K562 (cell line): ENCODE measurements at regions not wholly inside any gene's neighbourhood (a gene's known extent, or its start where the extent isn't known, plus 50 kb on each side); places are given as distances from the start of the nearest gene placed in this dataset.

ENCODE experiments used
- HMG20B ChIP-seq: fragments of 250-450 bp; sonication (Bioruptor Pico); IDR thresholded peaks from 2 replicates; pipeline ENCODE4 v1.5.0; 2021; ENCODE audit warnings: mild to moderate bottlenecking
- MAFG ChIP-seq: fragments of 450-650 bp; conservative IDR thresholded peaks from 2 replicates; pipeline ENCODE4 v1.6.1; 2016; ENCODE audit warnings: missing genetic modification characterization, missing compliant biosample characterization
- ZFPM2 ChIP-seq: fragments of 250-450 bp; sonication (Bioruptor Pico); IDR thresholded peaks from 2 replicates; pipeline ENCODE4 v1.5.1; 2022; ENCODE audit warnings: mild to moderate bottlenecking
- ZNF318 ChIP-seq, 2 experiments: fragments of 450-650 bp; IDR thresholded peaks; 2 replicates each; pipeline ENCODE4 v1.6.1; 2016; ENCODE audit warnings: mild to moderate bottlenecking in 2 of 2, borderline replicate concordance in 1 of 2, low read depth in 1 of 2, moderate library complexity in 1 of 2
- ZNF436 ChIP-seq: fragments of 250-450, 450-650 bp; sonication (Bioruptor Pico); formaldehyde crosslinking; IDR thresholded peaks from 2 replicates; pipeline ENCODE4 v1.7.0; 2020; ENCODE audit warnings: mild to moderate bottlenecking
- ZNF830 ChIP-seq: fragments of 250-450 bp; sonication (Bioruptor Pico); IDR thresholded peaks from 2 replicates; pipeline ENCODE4 v1.5.0; 2021; ENCODE audit warnings: mild to moderate bottlenecking
- ZZZ3 ChIP-seq: fragments of 450-650 bp; IDR thresholded peaks from 2 replicates; pipeline ENCODE4 v1.6.1; 2016; ENCODE audit warnings: antibody characterized with exemption, mild to moderate bottlenecking, moderate library complexity
- TF ChIP-seq, protein P1 (sequence below): fragments of 450-650 bp; formaldehyde crosslinking; IDR thresholded peaks from 2 replicates; pipeline ENCODE4 v1.4.0; 2020; ENCODE audit warnings: mild to moderate bottlenecking, moderate library complexity
- TF ChIP-seq, protein P2 (sequence below): fragments of 150-350 bp; IDR thresholded peaks from 2 replicates; pipeline ENCODE4 v1.6.1; 2014; ENCODE audit warnings: low read depth, mild to moderate bottlenecking, low read length, borderline replicate concordance

GRCh38 chr4:10181745-10182445, 65.3 kb upstream of the WDR1 start (continued):
- TF ChIP-seq, protein P1, sequence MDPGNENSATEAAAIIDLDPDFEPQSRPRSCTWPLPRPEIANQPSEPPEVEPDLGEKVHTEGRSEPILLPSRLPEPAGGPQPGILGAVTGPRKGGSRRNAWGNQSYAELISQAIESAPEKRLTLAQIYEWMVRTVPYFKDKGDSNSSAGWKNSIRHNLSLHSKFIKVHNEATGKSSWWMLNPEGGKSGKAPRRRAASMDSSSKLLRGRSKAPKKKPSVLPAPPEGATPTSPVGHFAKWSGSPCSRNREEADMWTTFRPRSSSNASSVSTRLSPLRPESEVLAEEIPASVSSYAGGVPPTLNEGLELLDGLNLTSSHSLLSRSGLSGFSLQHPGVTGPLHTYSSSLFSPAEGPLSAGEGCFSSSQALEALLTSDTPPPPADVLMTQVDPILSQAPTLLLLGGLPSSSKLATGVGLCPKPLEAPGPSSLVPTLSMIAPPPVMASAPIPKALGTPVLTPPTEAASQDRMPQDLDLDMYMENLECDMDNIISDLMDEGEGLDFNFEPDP (CRISPR knock-in tag) = no peak
- TF ChIP-seq ZNF318 (IDR thresholded peaks at IDR 0.05; ENCODE audit: borderline replicate concordance in 1 of 2, low read depth in 1 of 2) = no peak
- TF ChIP-seq ZZZ3 = no peak
- no peak for TF ChIP-seq MAFG (tag)
- TF ChIP-seq ZNF436 (CRISPR knock-in tag) = no peak
- TF ChIP-seq, protein P2, sequence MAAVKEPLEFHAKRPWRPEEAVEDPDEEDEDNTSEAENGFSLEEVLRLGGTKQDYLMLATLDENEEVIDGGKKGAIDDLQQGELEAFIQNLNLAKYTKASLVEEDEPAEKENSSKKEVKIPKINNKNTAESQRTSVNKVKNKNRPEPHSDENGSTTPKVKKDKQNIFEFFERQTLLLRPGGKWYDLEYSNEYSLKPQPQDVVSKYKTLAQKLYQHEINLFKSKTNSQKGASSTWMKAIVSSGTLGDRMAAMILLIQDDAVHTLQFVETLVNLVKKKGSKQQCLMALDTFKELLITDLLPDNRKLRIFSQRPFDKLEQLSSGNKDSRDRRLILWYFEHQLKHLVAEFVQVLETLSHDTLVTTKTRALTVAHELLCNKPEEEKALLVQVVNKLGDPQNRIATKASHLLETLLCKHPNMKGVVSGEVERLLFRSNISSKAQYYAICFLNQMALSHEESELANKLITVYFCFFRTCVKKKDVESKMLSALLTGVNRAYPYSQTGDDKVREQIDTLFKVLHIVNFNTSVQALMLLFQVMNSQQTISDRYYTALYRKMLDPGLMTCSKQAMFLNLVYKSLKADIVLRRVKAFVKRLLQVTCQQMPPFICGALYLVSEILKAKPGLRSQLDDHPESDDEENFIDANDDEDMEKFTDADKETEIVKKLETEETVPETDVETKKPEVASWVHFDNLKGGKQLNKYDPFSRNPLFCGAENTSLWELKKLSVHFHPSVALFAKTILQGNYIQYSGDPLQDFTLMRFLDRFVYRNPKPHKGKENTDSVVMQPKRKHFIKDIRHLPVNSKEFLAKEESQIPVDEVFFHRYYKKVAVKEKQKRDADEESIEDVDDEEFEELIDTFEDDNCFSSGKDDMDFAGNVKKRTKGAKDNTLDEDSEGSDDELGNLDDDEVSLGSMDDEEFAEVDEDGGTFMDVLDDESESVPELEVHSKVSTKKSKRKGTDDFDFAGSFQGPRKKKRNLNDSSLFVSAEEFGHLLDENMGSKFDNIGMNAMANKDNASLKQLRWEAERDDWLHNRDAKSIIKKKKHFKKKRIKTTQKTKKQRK = no peak
- no peak for TF ChIP-seq ZFPM2 (CRISPR knock-in tag)
- no peak for TF ChIP-seq HMG20B (CRISPR knock-in tag)
- TF ChIP-seq ZNF830 (CRISPR knock-in tag) = no peak; the same call in 1 of the 2 replicates
